ENCODE measurements at regions not wholly inside any gene's neighbourhood (a gene's known extent, or its start where the extent isn't known, plus 50 kb on each side); places are given as distances from the start of the nearest gene placed in this dataset.

DNA sequence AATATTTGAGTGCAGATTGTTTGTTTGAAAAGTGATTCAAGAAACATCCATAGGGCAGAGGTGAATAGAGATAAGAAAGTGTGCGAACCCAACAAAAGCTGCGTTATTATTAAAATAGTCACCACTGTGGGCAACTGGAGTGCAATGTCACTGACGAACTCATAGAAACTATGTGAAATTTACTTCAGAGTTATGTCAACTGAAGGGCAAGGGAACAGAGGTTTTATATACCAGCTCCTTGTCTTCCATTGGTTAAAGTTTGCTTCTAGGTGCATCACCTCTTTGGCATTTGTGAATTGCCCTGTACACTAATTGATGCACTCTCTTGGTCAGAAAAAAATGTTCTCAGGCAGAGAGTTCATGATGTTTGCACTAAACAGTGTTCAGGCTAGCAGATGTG is 110.5 kb upstream of the NYAP2 start:
- H3K27ac ChIP-seq: no peak overlapping the region

GRCh38 chr2:225282858-225283710 is 116.4 kb upstream of the NYAP2 start:
- no peak overlapping the region for H3K27ac ChIP-seq
- TF ChIP-seq CTCF (conservative IDR thresholded peaks at IDR 0.05): peak; percentile 88

More for the DNA sequence above, 110.5 kb upstream of the NYAP2 start:
- no peak for TF ChIP-seq CTCF (conservative IDR thresholded peaks at IDR 0.05)

- no peak overlapping the region; the same call in 1 of the 2 replicates for H3K27ac ChIP-seq
- no peak for TF ChIP-seq CTCF (conservative IDR thresholded peaks at IDR 0.05)
Observed at GRCh38 chr2:225276207-225276606, 123.3 kb upstream of the NYAP2 start.

DNA sequence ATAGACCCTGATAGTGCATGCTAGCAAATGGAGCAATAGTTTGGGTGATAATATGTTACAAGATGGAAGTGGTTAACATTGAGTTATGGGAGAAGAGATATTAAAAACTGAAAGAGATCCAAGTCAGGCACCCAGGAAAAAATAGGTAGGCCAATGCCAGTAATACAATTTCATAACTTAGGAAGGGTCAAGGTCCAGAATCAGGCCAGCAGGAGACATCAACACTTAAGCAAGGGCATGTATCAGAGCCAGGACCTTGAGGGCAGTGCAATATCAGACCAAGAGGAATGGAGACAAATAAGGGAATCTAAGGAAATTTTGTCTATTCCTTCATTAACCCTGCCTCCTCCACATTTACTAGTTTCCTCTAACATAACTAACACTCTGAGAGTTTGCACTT is 124.1 kb upstream of the NYAP2 start:
- H3K27ac ChIP-seq: peak overlapping the region; percentile 43
- no peak for TF ChIP-seq CTCF (conservative IDR thresholded peaks at IDR 0.05)

GRCh38 chr2:225274751-225275150 is 124.8 kb upstream of the NYAP2 start:
- TF ChIP-seq CTCF (conservative IDR thresholded peaks at IDR 0.05): no peak
- peak overlapping the region; percentile 43 for H3K27ac ChIP-seq

- TF ChIP-seq CTCF (conservative IDR thresholded peaks at IDR 0.05): no peak
- no peak overlapping the region for H3K27ac ChIP-seq
Observed at GRCh38 chr2:225272173-225272572, 127.3 kb upstream of the NYAP2 start.

- no peak overlapping the region for H3K27ac ChIP-seq
- no peak for TF ChIP-seq CTCF (conservative IDR thresholded peaks at IDR 0.05)
Observed at GRCh38 chr2:225270861-225271260, 128.6 kb upstream of the NYAP2 start.

Measured in VCaP (cell line).